ENCODE measurements at regions not wholly inside any gene's neighbourhood (a gene's known extent, or its start where the extent isn't known, plus 50 kb on each side); places are given as distances from the start of the nearest gene placed in this dataset.

GRCh38 chr5:142385194-142385593 is 60.4 kb upstream of the SPRY4 start:
- TF ChIP-seq, protein P1, sequence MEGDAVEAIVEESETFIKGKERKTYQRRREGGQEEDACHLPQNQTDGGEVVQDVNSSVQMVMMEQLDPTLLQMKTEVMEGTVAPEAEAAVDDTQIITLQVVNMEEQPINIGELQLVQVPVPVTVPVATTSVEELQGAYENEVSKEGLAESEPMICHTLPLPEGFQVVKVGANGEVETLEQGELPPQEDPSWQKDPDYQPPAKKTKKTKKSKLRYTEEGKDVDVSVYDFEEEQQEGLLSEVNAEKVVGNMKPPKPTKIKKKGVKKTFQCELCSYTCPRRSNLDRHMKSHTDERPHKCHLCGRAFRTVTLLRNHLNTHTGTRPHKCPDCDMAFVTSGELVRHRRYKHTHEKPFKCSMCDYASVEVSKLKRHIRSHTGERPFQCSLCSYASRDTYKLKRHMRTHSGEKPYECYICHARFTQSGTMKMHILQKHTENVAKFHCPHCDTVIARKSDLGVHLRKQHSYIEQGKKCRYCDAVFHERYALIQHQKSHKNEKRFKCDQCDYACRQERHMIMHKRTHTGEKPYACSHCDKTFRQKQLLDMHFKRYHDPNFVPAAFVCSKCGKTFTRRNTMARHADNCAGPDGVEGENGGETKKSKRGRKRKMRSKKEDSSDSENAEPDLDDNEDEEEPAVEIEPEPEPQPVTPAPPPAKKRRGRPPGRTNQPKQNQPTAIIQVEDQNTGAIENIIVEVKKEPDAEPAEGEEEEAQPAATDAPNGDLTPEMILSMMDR (conservative IDR thresholded peaks at IDR 0.05; ENCODE audit: low read depth, low read length), result no peak
- TF ChIP-seq EZH2 (IDR thresholded peaks at IDR 0.05; ENCODE audit: low read length, unreplicated experiment) (no peak), EZH2phosphoT487 (IDR thresholded peaks at IDR 0.05; ENCODE audit: borderline replicate concordance, low read length) (no peak)

Data from PC-3 (cell line).